ENCODE measurements at regions not wholly inside any gene's neighbourhood (a gene's known extent, or its start where the extent isn't known, plus 50 kb on each side); places are given as distances from the start of the nearest gene placed in this dataset.

GRCh38 chrX:41031256-41031967 lies 53.8 kb upstream of the USP9X start:
- BruUV-seq (replicated peaks) = no TSS peak
- Histone ChIP-seq H2AFZ (ENCODE audit: control insufficient read depth, low read depth, low read length) (no peak overlapping the region), H3K9ac (ENCODE audit: control insufficient read depth, insufficient read depth, low read length) (no peak overlapping the region), H3K36me3 (ENCODE audit: control insufficient read depth in 2 of 2, insufficient read depth in 2 of 2, low read length in 1 of 2) (no peaks in the 10 kb centered on the region), H3K4me2 (ENCODE audit: control insufficient read depth, insufficient read depth) (no peak overlapping the region), H3K27me3 (replicated peaks in 1 of 2; ENCODE audit: control insufficient read depth in 2 of 2, insufficient read depth in 2 of 2, low read length in 1 of 2) (no peaks in the 10 kb centered on the region), H3K4me1 (ENCODE audit: control insufficient read depth, insufficient read depth, low read length) (no peaks in the 10 kb centered on the region), H4K20me1 (ENCODE audit: control insufficient read depth, insufficient read depth) (no peaks in the 10 kb centered on the region), H3K4me3 (no peak overlapping the region), H3K79me2 (ENCODE audit: control insufficient read depth, insufficient read depth, low read length) (no peaks in the 10 kb centered on the region), H3K27ac (ENCODE audit: control insufficient read depth, insufficient read depth) (no peak overlapping the region), H3K9me3 (replicated peaks; ENCODE audit: control insufficient read depth, insufficient read depth, low read length) (no peaks in the 10 kb centered on the region)
- RAD21 ChIA-PET (ENCODE audit: unreplicated experiment) = no interaction called here
- CTCF ChIA-PET = no interaction called here
- SMC1A ChIA-PET (ENCODE audit: uncharacterized antibody, unreplicated experiment) = no interaction called here
- intact Hi-C loops (cut with micrococcal nuclease; ENCODE audit: unreplicated experiment) (no loop called here), in situ Hi-C loops (cut with MboI) (no loop called here)
- POLR2A ChIA-PET = no interaction called here
- ATAC-seq (no peak), DNase-seq (ENCODE audit: low read depth, low spot score) (no peak), FAIRE-seq (no peak)
- TF ChIP-seq MEF2B (IDR thresholded peaks at IDR 0.05; ENCODE audit: partially characterized antibody, poor library complexity, severe bottlenecking) (no peak), MYB (IDR thresholded peaks at IDR 0.05; ENCODE audit: borderline replicate concordance, low read depth, low read length) (no peak), POLR2A (IDR thresholded peaks at IDR 0.05; ENCODE audit: low read depth, low read length) (no peak), KLF5 (IDR thresholded peaks at IDR 0.05; ENCODE audit: partially characterized antibody) (no peak), MXI1 (IDR thresholded peaks at IDR 0.05; ENCODE audit: low read depth, low read length) (no peak), CBX5 (IDR thresholded peaks at IDR 0.05; ENCODE audit: low read depth) (no peak), JUNB (IDR thresholded peaks at IDR 0.05) (no peak), SPI1 (IDR thresholded peaks at IDR 0.05; ENCODE audit: borderline replicate concordance, insufficient read depth, low read depth, low read length) (no peak), KAT2A (conservative IDR thresholded peaks at IDR 0.05; ENCODE audit: control insufficient read depth, low read depth, low read length) (no peak), PAX8 (IDR thresholded peaks at IDR 0.05) (no peak), CBFB (IDR thresholded peaks at IDR 0.05; ENCODE audit: low read depth) (no peak), FOS (IDR thresholded peaks at IDR 0.05; ENCODE audit: borderline replicate concordance, extremely low read depth, insufficient read length) (no peak), TAF1 (IDR thresholded peaks at IDR 0.05; ENCODE audit: borderline replicate concordance, low read depth, low read length) (no peak), USF2 (IDR thresholded peaks at IDR 0.05; ENCODE audit: borderline replicate concordance, low read depth, low read length) (no peak), TCF7 (IDR thresholded peaks at IDR 0.05; ENCODE audit: borderline replicate concordance) (no peak)
- TF ChIP-seq, protein P1, sequence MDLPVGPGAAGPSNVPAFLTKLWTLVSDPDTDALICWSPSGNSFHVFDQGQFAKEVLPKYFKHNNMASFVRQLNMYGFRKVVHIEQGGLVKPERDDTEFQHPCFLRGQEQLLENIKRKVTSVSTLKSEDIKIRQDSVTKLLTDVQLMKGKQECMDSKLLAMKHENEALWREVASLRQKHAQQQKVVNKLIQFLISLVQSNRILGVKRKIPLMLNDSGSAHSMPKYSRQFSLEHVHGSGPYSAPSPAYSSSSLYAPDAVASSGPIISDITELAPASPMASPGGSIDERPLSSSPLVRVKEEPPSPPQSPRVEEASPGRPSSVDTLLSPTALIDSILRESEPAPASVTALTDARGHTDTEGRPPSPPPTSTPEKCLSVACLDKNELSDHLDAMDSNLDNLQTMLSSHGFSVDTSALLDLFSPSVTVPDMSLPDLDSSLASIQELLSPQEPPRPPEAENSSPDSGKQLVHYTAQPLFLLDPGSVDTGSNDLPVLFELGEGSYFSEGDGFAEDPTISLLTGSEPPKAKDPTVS (IDR thresholded peaks at IDR 0.05; ENCODE audit: low read depth, low read length) = no peak
- TF ChIP-seq, protein P2, sequence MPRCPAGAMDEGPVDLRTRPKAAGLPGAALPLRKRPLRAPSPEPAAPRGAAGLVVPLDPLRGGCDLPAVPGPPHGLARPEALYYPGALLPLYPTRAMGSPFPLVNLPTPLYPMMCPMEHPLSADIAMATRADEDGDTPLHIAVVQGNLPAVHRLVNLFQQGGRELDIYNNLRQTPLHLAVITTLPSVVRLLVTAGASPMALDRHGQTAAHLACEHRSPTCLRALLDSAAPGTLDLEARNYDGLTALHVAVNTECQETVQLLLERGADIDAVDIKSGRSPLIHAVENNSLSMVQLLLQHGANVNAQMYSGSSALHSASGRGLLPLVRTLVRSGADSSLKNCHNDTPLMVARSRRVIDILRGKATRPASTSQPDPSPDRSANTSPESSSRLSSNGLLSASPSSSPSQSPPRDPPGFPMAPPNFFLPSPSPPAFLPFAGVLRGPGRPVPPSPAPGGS (IDR thresholded peaks at IDR 0.05; ENCODE audit: borderline replicate concordance, insufficient read depth, low read depth, low read length, poor library complexity, severe bottlenecking) = no peak
- WGBS (ENCODE audit: insufficient coverage, insufficient replicate concordance, low lambda C conversion rate, missing lambda C conversion rate) = 60% methylated on average over 13 of the region's 13 CpGs
